ENCODE measurements at regions not wholly inside any gene's neighbourhood (a gene's known extent, or its start where the extent isn't known, plus 50 kb on each side); places are given as distances from the start of the nearest gene placed in this dataset.

DNA sequence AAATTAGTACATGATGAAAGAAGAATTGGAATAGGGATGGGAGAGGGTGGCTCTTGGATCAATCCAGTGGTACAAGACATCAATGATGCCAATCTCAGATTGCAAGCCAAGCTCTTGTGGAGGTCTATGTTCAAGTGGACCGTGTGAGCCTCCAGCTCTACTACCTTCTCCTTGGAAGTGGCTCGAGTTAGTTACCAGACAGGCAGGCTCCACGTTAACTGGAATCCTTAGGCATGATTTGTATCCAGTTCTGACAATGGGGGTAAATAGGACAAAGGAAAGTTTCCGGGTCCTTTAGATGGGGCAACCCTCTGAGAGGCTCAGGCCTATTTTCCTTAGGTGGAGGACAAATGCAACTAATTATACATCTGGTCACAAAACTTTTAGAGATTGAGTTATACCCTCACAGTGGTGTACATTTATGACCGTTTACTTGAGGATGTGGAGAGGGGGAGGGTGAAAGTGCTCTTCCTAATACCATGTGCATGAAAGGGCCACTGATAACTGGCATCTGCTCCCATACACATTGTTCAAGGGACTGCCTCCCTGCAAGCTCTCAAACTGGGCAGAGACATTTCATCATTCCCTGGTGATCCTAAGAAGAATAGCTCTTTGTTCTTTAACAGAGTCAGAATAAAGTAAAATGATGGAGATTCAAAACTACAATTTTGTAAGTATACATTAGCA is 180.2 kb downstream of the SOCS6 start:
- TF ChIP-seq, protein P1, sequence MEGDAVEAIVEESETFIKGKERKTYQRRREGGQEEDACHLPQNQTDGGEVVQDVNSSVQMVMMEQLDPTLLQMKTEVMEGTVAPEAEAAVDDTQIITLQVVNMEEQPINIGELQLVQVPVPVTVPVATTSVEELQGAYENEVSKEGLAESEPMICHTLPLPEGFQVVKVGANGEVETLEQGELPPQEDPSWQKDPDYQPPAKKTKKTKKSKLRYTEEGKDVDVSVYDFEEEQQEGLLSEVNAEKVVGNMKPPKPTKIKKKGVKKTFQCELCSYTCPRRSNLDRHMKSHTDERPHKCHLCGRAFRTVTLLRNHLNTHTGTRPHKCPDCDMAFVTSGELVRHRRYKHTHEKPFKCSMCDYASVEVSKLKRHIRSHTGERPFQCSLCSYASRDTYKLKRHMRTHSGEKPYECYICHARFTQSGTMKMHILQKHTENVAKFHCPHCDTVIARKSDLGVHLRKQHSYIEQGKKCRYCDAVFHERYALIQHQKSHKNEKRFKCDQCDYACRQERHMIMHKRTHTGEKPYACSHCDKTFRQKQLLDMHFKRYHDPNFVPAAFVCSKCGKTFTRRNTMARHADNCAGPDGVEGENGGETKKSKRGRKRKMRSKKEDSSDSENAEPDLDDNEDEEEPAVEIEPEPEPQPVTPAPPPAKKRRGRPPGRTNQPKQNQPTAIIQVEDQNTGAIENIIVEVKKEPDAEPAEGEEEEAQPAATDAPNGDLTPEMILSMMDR (IDR thresholded peaks at IDR 0.05; ENCODE audit: low read depth, low read length) = no peak
- TF ChIP-seq POLR2A (IDR thresholded peaks at IDR 0.05; ENCODE audit: extremely low read depth, insufficient read length) = no peak

All from NB4 (cell line).